ENCODE measurements at regions not wholly inside any gene's neighbourhood (a gene's known extent, or its start where the extent isn't known, plus 50 kb on each side); places are given as distances from the start of the nearest gene placed in this dataset.

GRCh38 chr12:66032739-66033138, 97.8 kb downstream of the LLPH start:
- TF ChIP-seq CTCF (IDR thresholded peaks at IDR 0.05) (no peak), POLR2A (IDR thresholded peaks at IDR 0.05) (no peak)
